Astrocyte of the cerebellum (primary cell): ENCODE measurements at regions not wholly inside any gene's neighbourhood (a gene's known extent, or its start where the extent isn't known, plus 50 kb on each side); places are given as distances from the start of the nearest gene placed in this dataset.

Source experiments
- DNase-seq: peaks from one replicate; pipeline ENCODE4 v3.0.0-alpha.2; 2011; ENCODE audit warnings: low read depth
- H3K4me3 ChIP-seq: 2 replicates; pipeline ENCODE4 v1.5.1; 2011; ENCODE audit warnings: mild to moderate bottlenecking, low read depth, low read length, moderate library complexity
- CTCF ChIP-seq: IDR thresholded peaks from 2 replicates; pipeline ENCODE4 v1.5.1; 2012; ENCODE audit warnings: low read length, low read depth, moderate library complexity, mild to moderate bottlenecking; ENCODE audit errors: missing control alignments
- in situ Hi-C: cut with HindIII; loops from 2 replicates; pipeline ENCODE4 v1.10.0; 2017; ENCODE audit warnings: low sequenced_read_pairs

DNA sequence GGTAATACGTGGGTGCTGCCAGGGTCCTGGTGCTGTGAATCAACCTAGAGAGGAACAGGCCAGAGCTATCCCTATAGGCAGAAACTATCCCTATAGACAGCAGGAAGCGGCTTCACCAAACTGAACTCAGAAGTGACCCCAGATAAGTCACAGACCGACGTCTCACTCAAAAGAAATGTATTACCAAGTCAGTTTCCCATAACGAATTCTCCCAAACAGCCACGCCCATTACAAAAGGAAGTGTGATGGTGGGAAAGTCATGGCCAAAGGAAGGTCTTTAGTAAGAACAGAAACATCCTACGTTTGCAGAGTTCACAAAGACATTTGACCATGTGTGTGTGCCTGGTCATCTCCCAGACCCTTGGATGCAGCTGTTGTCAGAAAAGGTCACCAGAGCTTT lies 470.8 kb upstream of the ADARB2 start:
- no peak overlapping the region for H3K4me3 ChIP-seq
- in situ Hi-C loops, result no loop called here
- DNase-seq, result no peak
- TF ChIP-seq CTCF, result no peak

DNA sequence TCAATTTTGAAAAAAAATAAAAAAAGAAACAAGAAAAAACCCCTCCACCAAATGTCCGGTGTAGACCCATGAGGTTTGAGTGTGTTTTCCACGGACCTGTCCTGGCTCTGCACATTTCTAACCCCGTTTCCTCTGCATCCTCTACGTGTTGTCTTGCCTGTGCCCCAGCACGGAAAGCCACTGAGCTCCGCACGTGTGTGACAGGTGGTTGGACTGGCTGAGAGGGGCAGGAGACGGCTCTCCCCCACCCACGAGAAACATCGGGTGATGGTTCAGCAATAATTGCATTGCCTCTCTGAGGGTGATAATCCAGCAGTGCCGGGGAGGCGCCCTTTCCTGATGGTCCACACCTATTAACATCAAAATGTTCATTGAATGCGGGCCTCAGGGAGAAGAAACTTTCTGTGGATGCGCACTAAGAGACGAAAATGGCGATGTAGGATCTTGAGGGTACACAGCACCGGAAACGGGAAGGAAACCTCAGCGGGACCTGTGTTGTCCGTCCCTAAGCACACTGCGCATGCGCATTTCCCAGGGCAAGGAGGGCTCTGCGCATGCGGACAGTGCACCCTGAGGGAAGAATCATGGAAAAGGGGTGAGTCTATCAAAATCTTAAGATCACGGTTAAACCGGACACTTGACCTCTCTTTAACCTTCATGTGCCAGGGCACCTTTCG lies 470.1 kb upstream of the ADARB2 start:
- no peak for DNase-seq
- H3K4me3 ChIP-seq, result no peak overlapping the region
- in situ Hi-C loops, result no loop called here
- TF ChIP-seq CTCF, result no peak

DNA sequence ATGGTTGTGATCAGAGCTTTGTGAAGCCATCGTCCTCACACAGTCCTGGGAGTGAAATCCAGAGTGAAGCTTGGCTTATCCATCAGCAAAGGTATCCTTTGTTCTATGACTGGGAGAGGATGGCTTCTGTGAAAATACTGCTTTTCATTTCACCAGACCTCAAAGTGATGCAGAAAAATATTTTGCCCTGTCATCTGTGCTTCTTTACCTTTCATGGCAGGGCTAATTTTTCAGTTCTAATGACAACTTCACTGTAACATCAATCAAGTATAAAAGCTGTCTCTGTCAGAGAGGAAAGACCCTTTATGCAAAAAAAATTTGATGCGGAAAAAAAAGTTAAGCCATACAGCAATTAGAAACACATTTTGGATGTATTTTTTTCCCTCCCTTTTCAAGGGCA lies 468.1 kb upstream of the ADARB2 start:
- no peak overlapping the region for H3K4me3 ChIP-seq
- TF ChIP-seq CTCF, result no peak
- DNase-seq, result no peak
- in situ Hi-C loops, result no loop called here

DNA sequence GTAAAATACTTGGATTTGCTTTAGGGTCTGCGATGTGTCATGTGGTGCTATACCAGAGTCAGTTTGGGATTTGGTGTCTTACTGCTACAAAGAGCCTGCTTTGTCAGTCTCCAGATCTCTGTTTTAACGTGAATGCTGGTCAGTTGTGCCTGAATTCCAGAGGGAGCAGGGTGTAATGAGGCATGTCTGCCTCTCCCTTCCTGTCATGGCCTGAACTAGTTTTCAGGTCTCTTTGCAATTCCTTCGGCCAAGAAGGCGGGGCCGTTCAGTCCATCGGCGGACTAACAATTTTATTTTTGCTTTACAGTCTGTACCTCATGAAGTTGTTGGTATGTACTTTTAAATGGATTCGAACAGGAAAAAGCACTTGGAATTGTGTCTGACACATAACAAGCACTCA lies 465.1 kb upstream of the ADARB2 start:
- no peak for TF ChIP-seq CTCF
- no peak for DNase-seq
- no peak overlapping the region for H3K4me3 ChIP-seq
- in situ Hi-C loops, result no loop called here

DNA sequence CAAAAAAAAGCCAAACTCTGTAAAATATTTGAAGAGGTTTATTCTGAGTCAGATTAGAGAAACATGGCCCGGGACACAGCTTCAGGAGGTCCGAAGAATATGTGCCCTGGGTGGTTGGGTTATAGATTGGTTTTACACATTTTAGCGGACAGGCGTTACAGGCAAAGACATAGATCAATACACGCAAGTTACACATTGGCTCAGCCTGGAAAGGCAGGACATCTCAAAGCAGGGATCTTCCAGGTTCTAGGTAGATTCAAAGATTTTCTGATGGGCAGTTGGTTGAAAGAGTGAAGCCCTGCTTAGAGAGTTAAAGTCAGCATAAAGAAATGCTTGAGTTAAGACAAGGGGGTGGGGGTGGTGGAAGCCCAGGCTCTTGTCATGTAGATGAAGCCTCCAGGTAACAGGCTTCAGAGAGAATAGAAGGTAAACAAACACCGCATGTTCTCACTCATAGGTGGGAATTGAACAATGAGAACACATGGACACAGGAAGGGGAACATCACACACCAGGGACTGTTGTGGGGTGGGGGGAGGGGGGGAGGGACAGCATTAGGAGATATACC lies 464.3 kb upstream of the ADARB2 start:
- TF ChIP-seq CTCF, result no peak
- in situ Hi-C loops, result no loop called here

GRCh38 chr10:2197663-2198062 lies 460.3 kb upstream of the ADARB2 start:
- no peak overlapping the region for H3K4me3 ChIP-seq
- TF ChIP-seq CTCF, result no peak
- in situ Hi-C loops, result no loop called here
- no peak for DNase-seq

More for the DNA sequence above, 464.3 kb upstream of the ADARB2 start:
- no peak for DNase-seq
- no peak overlapping the region for H3K4me3 ChIP-seq
